ENCODE measurements at regions not wholly inside any gene's neighbourhood (a gene's known extent, or its start where the extent isn't known, plus 50 kb on each side); places are given as distances from the start of the nearest gene placed in this dataset.

- H3K27ac Mint-ChIP-seq, result no peak overlapping the region
- Histone ChIP-seq H2BK5ac (ENCODE audit: insufficient read length, low read length) (no peak overlapping the region), H3K4me1 (ENCODE audit: insufficient read depth, low read length) (peaks cover 5% of the 10 kb centered on the region; the same call in 1 of the 2 replicates), H2AFZ (ENCODE audit: low read length) (no peak overlapping the region), H3K79me1 (ENCODE audit: insufficient read depth, low read depth, low read length, poor library complexity, severe bottlenecking) (no peaks in the 10 kb centered on the region), H2BK120ac (ENCODE audit: low read depth, low read length, poor library complexity, severe bottlenecking) (no peak overlapping the region), H3K4ac (ENCODE audit: low read depth, low read length) (no peak overlapping the region), H4K20me1 (ENCODE audit: control insufficient read depth, insufficient read depth, insufficient read length) (no peaks in the 10 kb centered on the region), H3K79me2 (ENCODE audit: insufficient read depth, low read length) (no peaks in the 10 kb centered on the region), H3K18ac (ENCODE audit: insufficient read length, low read depth, low read length) (no peak overlapping the region), H2BK15ac (ENCODE audit: low read depth, low read length) (no peak overlapping the region), H3K9me3 (ENCODE audit: control insufficient read depth, low read depth, low read length) (no peaks in the 10 kb centered on the region), H3K9ac (ENCODE audit: extremely low read depth, insufficient read length, low read length) (no peak overlapping the region), H4K91ac (ENCODE audit: insufficient read length, low read depth, low read length) (no peak overlapping the region), H2BK12ac (ENCODE audit: insufficient read length, low read depth, low read length) (no peak overlapping the region), H3K4me2 (ENCODE audit: insufficient read depth, insufficient read length, low read length) (no peak overlapping the region), H3T11ph (ENCODE audit: low read length) (no peak overlapping the region), H2BK20ac (ENCODE audit: low read depth, low read length, poor library complexity, severe bottlenecking) (no peak overlapping the region), H3K23me2 (ENCODE audit: insufficient read length, low read depth, low read length, poor library complexity, severe bottlenecking) (no peaks in the 10 kb centered on the region), H3K56ac (ENCODE audit: insufficient read length, low read depth, low read length) (no peak overlapping the region), H4K8ac (replicated peaks; ENCODE audit: insufficient read length, low read depth, low read length) (no peak overlapping the region), H3K27ac (ENCODE audit: insufficient read length, low read depth, low read length) (no peak overlapping the region), H4K5ac (ENCODE audit: insufficient read length, low read depth, low read length) (no peak overlapping the region), H3K23ac (ENCODE audit: insufficient read length, low read depth, low read length) (no peak overlapping the region), H3K14ac (ENCODE audit: insufficient read depth, low read length) (no peak overlapping the region), H3K27me3 (ENCODE audit: insufficient read depth, low read length) (no peaks in the 10 kb centered on the region), H2AK5ac (ENCODE audit: insufficient read length, low read length) (no peak overlapping the region)
- H3K9me3 Mint-ChIP-seq, result peaks cover 12 to 17% of the 10 kb centered on the region in 2 experiments; a peak in 4 of 5 replicates
- peaks cover 17 to 25% (median 24%) of the 10 kb centered on the region in 3 experiments for H3K36me3 Mint-ChIP-seq (ENCODE audit: insufficient read depth in 1 of 3, low read depth in 3 of 3)
- DNase-seq, result no peak
- peaks cover 6 to 11% of the 10 kb centered on the region in 2 experiments; a peak in 3 of 4 replicates for H3K4me1 Mint-ChIP-seq
- no peak for TF ChIP-seq CTCF (conservative IDR thresholded peaks at IDR 0.05)
- no peak overlapping the region for H3K4me3 Mint-ChIP-seq
- H3K27me3 Mint-ChIP-seq (ENCODE audit: low read depth), result no peaks in the 10 kb centered on the region
Observed at GRCh38 chr9:28976250-28976649, 1403.0 kb upstream of the C9orf72 start.

All from H9 (cell line).